ENCODE measurements at regions not wholly inside any gene's neighbourhood (a gene's known extent, or its start where the extent isn't known, plus 50 kb on each side); places are given as distances from the start of the nearest gene placed in this dataset.

GRCh38 chr5:144004146-144004545, 166.3 kb downstream of the YIPF5 start:
- CTCF ChIA-PET, result no interaction called here
- Histone ChIP-seq H3K36me3 (ENCODE audit: control insufficient read depth, insufficient read depth, low read length) (no peaks in the 10 kb centered on the region), H3K27me3 (ENCODE audit: control insufficient read depth, insufficient read depth, low read length) (no peaks in the 10 kb centered on the region), H3K4me3 (ENCODE audit: low read depth, low read length) (no peak overlapping the region)
- no peak for TF ChIP-seq CTCF (IDR thresholded peaks at IDR 0.05; ENCODE audit: insufficient read depth, low read depth, low read length)
- DNase-seq (ENCODE audit: low read depth), result no peak
- POLR2A ChIA-PET, result no interaction called here

GRCh38 chr5:144004751-144005150, 165.7 kb downstream of the YIPF5 start:
- Histone ChIP-seq H3K27me3 (ENCODE audit: control insufficient read depth, insufficient read depth, low read length) (no peaks in the 10 kb centered on the region), H3K4me3 (ENCODE audit: low read depth, low read length) (no peak overlapping the region), H3K36me3 (ENCODE audit: control insufficient read depth, insufficient read depth, low read length) (no peaks in the 10 kb centered on the region)
- ChIA-PET CTCF (no interaction called here), POLR2A (interaction anchor here (0.6 kb wide), 1 partner anchor 1412 kb away, joined by 6 read pairs; no protein-coding TSS in a partner anchor)
- no peak for DNase-seq (ENCODE audit: low read depth)
- no peak for TF ChIP-seq CTCF (IDR thresholded peaks at IDR 0.05; ENCODE audit: insufficient read depth, low read depth, low read length)

GRCh38 chr5:144009116-144009515, 161.3 kb downstream of the YIPF5 start:
- H3K4me3 ChIP-seq (ENCODE audit: low read depth, low read length), result no peak overlapping the region
- POLR2A ChIA-PET, result no interaction called here
- CTCF ChIA-PET, result interaction anchor here (0.6 to 0.7 kb wide), 2 partner anchors 60 to 796 kb away, joined by 3 read pairs; no protein-coding TSS in a partner anchor
- H3K27me3 ChIP-seq (ENCODE audit: control insufficient read depth, insufficient read depth, low read length), result no peaks in the 10 kb centered on the region
- no peaks in the 10 kb centered on the region for H3K36me3 ChIP-seq (ENCODE audit: control insufficient read depth, insufficient read depth, low read length)
- TF ChIP-seq CTCF (IDR thresholded peaks at IDR 0.05; ENCODE audit: insufficient read depth, low read depth, low read length), result no peak
- no peak for DNase-seq (ENCODE audit: low read depth)

- Histone ChIP-seq H3K36me3 (ENCODE audit: control insufficient read depth, insufficient read depth, low read length) (no peaks in the 10 kb centered on the region), H3K27me3 (ENCODE audit: control insufficient read depth, insufficient read depth, low read length) (no peaks in the 10 kb centered on the region), H3K4me3 (ENCODE audit: low read depth, low read length) (no peak overlapping the region)
- TF ChIP-seq CTCF (IDR thresholded peaks at IDR 0.05; ENCODE audit: insufficient read depth, low read depth, low read length), result no peak
- no peak for DNase-seq (ENCODE audit: low read depth)
- ChIA-PET CTCF (no interaction called here), POLR2A (no interaction called here)
These were observed 159.1 kb downstream of the YIPF5 start for GRCh38 chr5:144011388-144011787.

GRCh38 chr5:144013816-144014215, 156.6 kb downstream of the YIPF5 start:
- CTCF ChIA-PET, result interaction anchor here (0.9 to 1.4 kb wide), 2 partner anchors 9 to 128 kb away, joined by 3 to 4 read pairs; no protein-coding TSS in a partner anchor
- no peaks in the 10 kb centered on the region for H3K36me3 ChIP-seq (ENCODE audit: control insufficient read depth, insufficient read depth, low read length)
- no peak overlapping the region for H3K4me3 ChIP-seq (ENCODE audit: low read depth, low read length)
- POLR2A ChIA-PET, result no interaction called here
- no peaks in the 10 kb centered on the region; the same call in 1 of the 2 replicates for H3K27me3 ChIP-seq (ENCODE audit: control insufficient read depth, insufficient read depth, low read length)
- no peak for TF ChIP-seq CTCF (IDR thresholded peaks at IDR 0.05; ENCODE audit: insufficient read depth, low read depth, low read length)
- no peak for DNase-seq (ENCODE audit: low read depth)
